OCI-LY1 (cell line): ENCODE measurements at regions not wholly inside any gene's neighbourhood (a gene's known extent, or its start where the extent isn't known, plus 50 kb on each side); places are given as distances from the start of the nearest gene placed in this dataset.

Experiments
- EZH2 ChIP-seq: fragments of 200-600 bp; sonication (generic), shearing (Covaris generic); IDR thresholded peaks from 2 replicates; pipeline ENCODE4 v1.8.0; 2017; ENCODE audit warnings: borderline replicate concordance, mixed run types, mild to moderate bottlenecking, antibody characterized with exemption, low read length, moderate library complexity, mixed read lengths
- TF ChIP-seq, protein P1 (sequence below): fragments of 200-600 bp; sonication (generic), shearing (Covaris generic); IDR thresholded peaks from 2 replicates; pipeline ENCODE4 v1.5.1; 2017; ENCODE audit warnings: mild to moderate bottlenecking, antibody characterized with exemption, low read length, moderate library complexity, mixed read lengths

DNA sequence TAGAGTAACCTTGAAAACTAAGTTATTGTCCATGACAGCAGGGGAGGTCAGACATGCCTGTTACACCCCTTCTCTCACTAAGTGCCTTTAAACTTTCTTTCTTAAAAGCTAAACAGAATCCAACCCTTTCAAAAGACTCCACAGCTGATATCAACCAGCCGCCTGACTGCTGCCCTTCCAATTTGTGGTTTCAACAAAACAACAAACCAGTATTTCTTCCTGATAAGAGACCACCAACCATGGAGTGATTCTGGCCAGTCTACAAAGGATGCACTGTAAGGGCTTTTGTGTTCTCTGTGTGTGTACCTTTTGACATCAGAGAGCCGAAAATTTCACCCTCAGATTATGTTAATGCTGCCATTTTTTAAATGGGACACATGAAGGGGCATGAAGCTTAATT is 1204.2 kb downstream of the ROBO2 start:
- TF ChIP-seq, protein P1, sequence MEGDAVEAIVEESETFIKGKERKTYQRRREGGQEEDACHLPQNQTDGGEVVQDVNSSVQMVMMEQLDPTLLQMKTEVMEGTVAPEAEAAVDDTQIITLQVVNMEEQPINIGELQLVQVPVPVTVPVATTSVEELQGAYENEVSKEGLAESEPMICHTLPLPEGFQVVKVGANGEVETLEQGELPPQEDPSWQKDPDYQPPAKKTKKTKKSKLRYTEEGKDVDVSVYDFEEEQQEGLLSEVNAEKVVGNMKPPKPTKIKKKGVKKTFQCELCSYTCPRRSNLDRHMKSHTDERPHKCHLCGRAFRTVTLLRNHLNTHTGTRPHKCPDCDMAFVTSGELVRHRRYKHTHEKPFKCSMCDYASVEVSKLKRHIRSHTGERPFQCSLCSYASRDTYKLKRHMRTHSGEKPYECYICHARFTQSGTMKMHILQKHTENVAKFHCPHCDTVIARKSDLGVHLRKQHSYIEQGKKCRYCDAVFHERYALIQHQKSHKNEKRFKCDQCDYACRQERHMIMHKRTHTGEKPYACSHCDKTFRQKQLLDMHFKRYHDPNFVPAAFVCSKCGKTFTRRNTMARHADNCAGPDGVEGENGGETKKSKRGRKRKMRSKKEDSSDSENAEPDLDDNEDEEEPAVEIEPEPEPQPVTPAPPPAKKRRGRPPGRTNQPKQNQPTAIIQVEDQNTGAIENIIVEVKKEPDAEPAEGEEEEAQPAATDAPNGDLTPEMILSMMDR, result no peak
- TF ChIP-seq EZH2, result no peak
